Smooth muscle cell (in vitro differentiated cells): ENCODE measurements at regions not wholly inside any gene's neighbourhood (a gene's known extent, or its start where the extent isn't known, plus 50 kb on each side); places are given as distances from the start of the nearest gene placed in this dataset.
A peak's percentile ranks its signal among the peaks of the same experiment; 100 is the strongest.

Source experiments
- DNase-seq: peaks from one replicate; lab custom pipeline; 2025; ENCODE audit not compliant: unreplicated experiment; lab: John Stamatoyannopoulos, UW
- H2AFZ ChIP-seq: fragments of 200-600 bp; sonication (generic); 2 replicates; pipeline ENCODE4 v1.6.0; 2016; ENCODE audit warnings: antibody characterized with exemption, low read depth, mild to moderate bottlenecking
- H3F3A ChIP-seq: fragments of 200-600 bp; sonication (generic); 2 replicates; pipeline ENCODE4 v1.6.0; 2017; ENCODE audit warnings: antibody characterized with exemption, low read depth
- H3K27ac ChIP-seq: fragments of 200-600 bp; sonication (generic); 2 replicates; pipeline ENCODE4 v1.5.1; 2016; ENCODE audit warnings: low read depth, mild to moderate bottlenecking
- H3K27me3 ChIP-seq: fragments of 200-600 bp; sonication (generic); 2 replicates; pipeline ENCODE4 v1.6.1; 2016; ENCODE audit warnings: low read depth, mild to moderate bottlenecking
- H3K36me3 ChIP-seq: fragments of 200-600 bp; sonication (generic); 2 replicates; pipeline ENCODE4 v1.5.1; 2016; ENCODE audit warnings: low read depth
- H3K4me1 ChIP-seq: fragments of 200-600 bp; sonication (generic); 2 replicates; pipeline ENCODE4 v1.5.1; 2016; ENCODE audit warnings: low read depth
- H3K4me2 ChIP-seq: fragments of 200-600 bp; sonication (generic); 2 replicates; pipeline ENCODE4 v1.6.0; 2016; ENCODE audit warnings: mild to moderate bottlenecking
- H3K4me3 ChIP-seq: fragments of 200-600 bp; sonication (generic); 2 replicates; pipeline ENCODE4 v1.5.1; 2016; ENCODE audit warnings: mild to moderate bottlenecking
- H3K79me2 ChIP-seq: fragments of 200-600 bp; sonication (generic); 2 replicates; pipeline ENCODE4 v1.6.0; 2016; ENCODE audit warnings: low read depth, mild to moderate bottlenecking
- H3K9ac ChIP-seq: fragments of 200-600 bp; sonication (generic); 2 replicates; pipeline ENCODE4 v1.6.0; 2016; ENCODE audit warnings: low read depth
- H3K9me3 ChIP-seq: fragments of 200-600 bp; sonication (generic); replicated peaks from 2 replicates; pipeline ENCODE4 v1.5.1; 2016; ENCODE audit warnings: low read depth
- H4K20me1 ChIP-seq: fragments of 200-600 bp; sonication (generic); 2 replicates; pipeline ENCODE4 v1.6.0; 2016; ENCODE audit warnings: low read depth
- CTCF ChIP-seq: fragments of 200-600 bp; sonication (generic); IDR thresholded peaks from 2 replicates; pipeline ENCODE4 v1.5.1; 2017; ENCODE audit warnings: borderline replicate concordance, mild to moderate bottlenecking, antibody characterized with exemption; ENCODE audit not compliant: insufficient read depth, poor library complexity, severe bottlenecking
- WGBS: methylation state at CpG from one replicate; pipeline ENCODE4 v1.1.7; 2016; ENCODE audit warnings: low lambda C conversion rate; 5-methylcytosine and 5-hydroxymethylcytosine counted together

GRCh38 chr10:94107191-94107590, 113.5 kb downstream of the PLCE1 start:
- Histone ChIP-seq H3K9ac (peak overlapping the region; percentile 93), H3K4me2 (peak overlapping the region; percentile 85), H4K20me1 (no peaks in the 10 kb centered on the region), H3K4me1 (peaks cover 46% of the 10 kb centered on the region), H3F3A (peaks cover 43% of the 10 kb centered on the region), H3K27ac (peak overlapping the region; percentile 99), H3K4me3 (peak overlapping the region; percentile 16), H3K27me3 (no peaks in the 10 kb centered on the region), H2AFZ (no peak overlapping the region), H3K36me3 (no peaks in the 10 kb centered on the region), H3K9me3 (no peaks in the 10 kb centered on the region), H3K79me2 (no peaks in the 10 kb centered on the region)
- DNase-seq: no peak
- WGBS: 6% methylated on average over 2 of the region's 2 CpGs
- TF ChIP-seq CTCF: no peak

- no peaks in the 10 kb centered on the region for H3K9me3 ChIP-seq
- H3K4me1 ChIP-seq: peaks cover 46% of the 10 kb centered on the region
- no peak overlapping the region for H3K4me3 ChIP-seq
- 25% methylated on average over 2 of the region's 2 CpGs for WGBS
- no peak for DNase-seq
- H3K9ac ChIP-seq: peak overlapping the region; percentile 93
- no peaks in the 10 kb centered on the region for H3K36me3 ChIP-seq
- peaks cover 3% of the 10 kb centered on the region for H3K79me2 ChIP-seq
- no peak overlapping the region for H2AFZ ChIP-seq
- peak overlapping the region; percentile 85 for H3K4me2 ChIP-seq
- no peak for TF ChIP-seq CTCF
- H4K20me1 ChIP-seq: no peaks in the 10 kb centered on the region
- peak overlapping the region; percentile 99 for H3K27ac ChIP-seq
- no peaks in the 10 kb centered on the region for H3K27me3 ChIP-seq
- peaks cover 43% of the 10 kb centered on the region for H3F3A ChIP-seq
Observed at GRCh38 chr10:94108200-94108599, 114.5 kb downstream of the PLCE1 start.

GRCh38 chr10:94111367-94111766, 117.6 kb downstream of the PLCE1 start:
- H4K20me1 ChIP-seq: no peaks in the 10 kb centered on the region
- WGBS: 47% methylated on average over 2 of the region's 2 CpGs
- no peak for DNase-seq
- peaks cover 25% of the 10 kb centered on the region for H3K4me1 ChIP-seq
- no peak overlapping the region for H3K4me3 ChIP-seq
- TF ChIP-seq CTCF: no peak
- H3K4me2 ChIP-seq: peak overlapping the region; percentile 52
- peaks cover 27% of the 10 kb centered on the region for H3F3A ChIP-seq
- peak overlapping the region; percentile 55 for H2AFZ ChIP-seq
- no peaks in the 10 kb centered on the region for H3K27me3 ChIP-seq
- H3K27ac ChIP-seq: peak overlapping the region; percentile 80
- H3K9ac ChIP-seq: no peak overlapping the region
- H3K79me2 ChIP-seq: peaks cover 7% of the 10 kb centered on the region
- no peaks in the 10 kb centered on the region for H3K36me3 ChIP-seq
- no peaks in the 10 kb centered on the region for H3K9me3 ChIP-seq

GRCh38 chr10:94112321-94112720, 118.6 kb downstream of the PLCE1 start:
- Histone ChIP-seq H4K20me1 (no peaks in the 10 kb centered on the region), H3K9ac (no peak overlapping the region), H3K79me2 (peaks cover 7% of the 10 kb centered on the region), H3K36me3 (no peaks in the 10 kb centered on the region), H3K4me3 (no peak overlapping the region), H3K4me2 (no peak overlapping the region), H3K27me3 (no peaks in the 10 kb centered on the region), H3K9me3 (no peaks in the 10 kb centered on the region), H3K27ac (no peak overlapping the region), H3K4me1 (peaks cover 17% of the 10 kb centered on the region), H3F3A (peaks cover 23% of the 10 kb centered on the region), H2AFZ (no peak overlapping the region)
- WGBS: 91% methylated on average over 2 of the region's 2 CpGs
- DNase-seq: no peak
- no peak for TF ChIP-seq CTCF
